HCT116 (cell line): ENCODE measurements at regions not wholly inside any gene's neighbourhood (a gene's known extent, or its start where the extent isn't known, plus 50 kb on each side); places are given as distances from the start of the nearest gene placed in this dataset.

Experiments
- ATAC-seq: fragments of 200-7000 bp; cut with Tn5 transposase; 2 replicates; pipeline ENCODE4 v1.9.1; 2020; ENCODE audit warnings: mild to moderate bottlenecking, moderate library complexity
- BruUV-seq: library from RNA; stranded (reverse); fragments of 400-500 nt; replicated peaks from 2 replicates; lab custom pipeline; 2021; lab: Mats Ljungman, UMichigan
- CTCF ChIA-PET: fragments of 300-600 bp; sonication (Branson Sonifier 250); formaldehyde crosslinking; loops from one replicate; lab custom pipeline; 2021; ENCODE audit warnings: antibody characterized with exemption; lab: Charles Lee
- POLR2A ChIA-PET: fragments of 300-600, 350-600 bp; sonication (Branson Sonifier 250); formaldehyde crosslinking; loops from one replicate; lab custom pipeline; 2021; ENCODE audit warnings: antibody characterized with exemption; lab: Charles Lee
- RAD21 ChIA-PET, 2 experiments: fragments of 300-600 bp; sonication (Branson Sonifier 250); formaldehyde crosslinking; loops; one replicate each; lab custom pipeline; 2023; ENCODE audit warnings: low total read pairs in 2 of 2; ENCODE audit not compliant: uncharacterized antibody in 2 of 2, unreplicated experiment in 2 of 2, low non-redundant PET in 1 of 2; lab: Charles Lee
- DNase-seq: peaks from one replicate; pipeline ENCODE4 v3.0.0-alpha.2; 2010; ENCODE audit warnings: low read depth, low spot score
- H2AFZ ChIP-seq: fragments of 200-600 bp; shearing (Covaris generic), sonication (generic); 2 replicates; pipeline ENCODE4 v1.6.1; 2017; ENCODE audit warnings: low read depth, mixed run types, mixed read lengths, antibody characterized with exemption, low read length; ENCODE audit not compliant: poor library complexity, severe bottlenecking
- H3K27ac ChIP-seq: 2 replicates; pipeline ENCODE4 v1.5.1; 2012; ENCODE audit warnings: low read depth, low read length
- H3K27me3 ChIP-seq: fragments of 200-600 bp; sonication (generic); 2 replicates; pipeline ENCODE4 v1.6.1; 2016; ENCODE audit warnings: mixed run types, low read length, mixed read lengths; ENCODE audit not compliant: insufficient read depth
- H3K36me3 ChIP-seq, 2 experiments: fragments of 200-500 bp in 1 of 2; fragments of 200-600 bp in 1 of 2; sonication (Bioruptor generic) in 1 of 2; sonication (generic) in 1 of 2; 2 replicates each; pipeline versions ENCODE4 v1.5.1 to v1.6.1; 2014 to 2016; ENCODE audit warnings: low read length in 2 of 2, inconsistent platforms in 1 of 2, mixed read lengths in 1 of 2, mixed run types in 1 of 2; ENCODE audit not compliant: insufficient read depth in 2 of 2, control insufficient read depth in 1 of 2
- H3K4me1 ChIP-seq, 2 experiments: fragments of 200-600 bp in 1 of 2; sonication (generic) in 1 of 2; 2 replicates each; pipeline versions ENCODE4 v1.5.1 to v1.6.1; 2012 to 2017; ENCODE audit warnings: low read length in 2 of 2, inconsistent platforms in 1 of 2, mild to moderate bottlenecking in 1 of 2, mixed read lengths in 1 of 2, mixed run types in 1 of 2, moderate library complexity in 1 of 2; ENCODE audit not compliant: insufficient read depth in 2 of 2, control insufficient read depth in 1 of 2
- H3K4me2 ChIP-seq: fragments of 200-600 bp; sonication (generic); 2 replicates; pipeline ENCODE4 v1.6.1; 2017; ENCODE audit warnings: mixed run types, low read length, mixed read lengths
- H3K4me3 ChIP-seq, 2 experiments: fragments of 200-600 bp in 1 of 2; sonication (generic) in 1 of 2; replicated peaks in 1 of 2; 2 replicates each; pipeline ENCODE4 v1.5.1; 2011 to 2016; ENCODE audit warnings: low read length in 2 of 2, control low read depth in 1 of 2, low read depth in 1 of 2, mild to moderate bottlenecking in 1 of 2, mixed read lengths in 1 of 2, mixed run types in 1 of 2
- H3K79me2 ChIP-seq: fragments of 200-600 bp; sonication (generic); 2 replicates; pipeline ENCODE4 v1.6.1; 2017; ENCODE audit warnings: mild to moderate bottlenecking, mixed run types, low read length, moderate library complexity, mixed read lengths; ENCODE audit not compliant: insufficient read depth
- H3K9ac ChIP-seq: fragments of 200-600 bp; sonication (generic); 2 replicates; pipeline ENCODE4 v1.6.1; 2016; ENCODE audit warnings: low read length, mixed read lengths
- H3K9me2 ChIP-seq: fragments of 200-600 bp; sonication (generic), shearing (Covaris generic); 2 replicates; pipeline ENCODE4 v1.6.1; 2017; ENCODE audit warnings: mixed run types, mild to moderate bottlenecking, moderate library complexity; ENCODE audit not compliant: insufficient read depth
- H3K9me3 ChIP-seq, 2 experiments: fragments of 200-500 bp in 1 of 2; fragments of 200-600 bp in 1 of 2; sonication (Bioruptor generic) in 1 of 2; sonication (generic) in 1 of 2; 2 replicates each; pipeline ENCODE4 v1.6.1; 2014 to 2017; ENCODE audit warnings: low read length in 2 of 2, mixed read lengths in 2 of 2, inconsistent platforms in 1 of 2, low read depth in 1 of 2, mild to moderate bottlenecking in 1 of 2, mixed run types in 1 of 2, moderate library complexity in 1 of 2; ENCODE audit not compliant: control insufficient read depth in 1 of 2, insufficient read depth in 1 of 2
- H4K20me1 ChIP-seq: fragments of 200-600 bp; sonication (generic), shearing (Covaris generic); 2 replicates; pipeline ENCODE4 v1.6.1; 2017; ENCODE audit warnings: mixed run types, mild to moderate bottlenecking, moderate library complexity; ENCODE audit not compliant: insufficient read depth
- CBX3 ChIP-seq: IDR thresholded peaks from 2 replicates; pipeline ENCODE4 v1.6.1; 2012; ENCODE audit warnings: low read depth
- CEBPB ChIP-seq: IDR thresholded peaks from 2 replicates; pipeline ENCODE4 v1.6.1; 2012; ENCODE audit warnings: low read depth
- CTCF ChIP-seq, 3 experiments: fragments of 200-600 bp in 1 of 3; sonication (generic) in 1 of 3; IDR thresholded peaks in 2 of 3; conservative IDR thresholded peaks in 1 of 3; 2 replicates each; pipeline ENCODE4 v1.5.1; 2012 to 2017; ENCODE audit warnings: low read depth in 2 of 3, low read length in 2 of 3, antibody characterized with exemption in 1 of 3, borderline replicate concordance in 1 of 3, control low read depth in 1 of 3, mild to moderate bottlenecking in 1 of 3, mixed read lengths in 1 of 3, mixed run types in 1 of 3, moderate library complexity in 1 of 3; ENCODE audit not compliant: insufficient read depth in 1 of 3
- EGR1 ChIP-seq: IDR thresholded peaks from 2 replicates; pipeline ENCODE4 v1.6.1; 2012; ENCODE audit warnings: low read depth
- ELF1 ChIP-seq: IDR thresholded peaks from 2 replicates; pipeline ENCODE4 v1.6.1; 2012; ENCODE audit warnings: low read depth, borderline replicate concordance
- EZH2 ChIP-seq: fragments of 200-600 bp; sonication (generic); IDR thresholded peaks from 2 replicates; pipeline ENCODE4 v1.6.1; 2017; ENCODE audit warnings: antibody characterized with exemption, mixed run types
- JUND ChIP-seq: IDR thresholded peaks from 2 replicates; pipeline ENCODE4 v1.6.1; 2012
- POLR2A ChIP-seq: IDR thresholded peaks from 2 replicates; pipeline ENCODE4 v1.7.0; 2011; ENCODE audit warnings: borderline replicate concordance; ENCODE audit not compliant: insufficient read depth, insufficient read length; ENCODE audit errors: extremely low read depth
- RAD21 ChIP-seq: IDR thresholded peaks from 2 replicates; pipeline ENCODE4 v1.6.1; 2012; ENCODE audit warnings: low read depth, mild to moderate bottlenecking
- SIN3A ChIP-seq: IDR thresholded peaks from 2 replicates; pipeline ENCODE4 v1.6.1; 2012; ENCODE audit warnings: low read depth
- SP1 ChIP-seq: IDR thresholded peaks from 2 replicates; pipeline ENCODE4 v1.6.1; 2012; ENCODE audit warnings: low read depth
- SRF ChIP-seq: IDR thresholded peaks from 2 replicates; pipeline ENCODE4 v1.6.1; 2012; ENCODE audit warnings: low read depth
- YY1 ChIP-seq: IDR thresholded peaks from 2 replicates; pipeline ENCODE4 v1.6.1; 2011; ENCODE audit warnings: low read length, low read depth, moderate library complexity, mild to moderate bottlenecking; ENCODE audit not compliant: insufficient replicate concordance; ENCODE audit errors: extremely low read depth
- ZBTB33 ChIP-seq: IDR thresholded peaks from 2 replicates; pipeline ENCODE4 v1.6.1; 2011; ENCODE audit warnings: mild to moderate bottlenecking, low read length, moderate library complexity; ENCODE audit not compliant: insufficient replicate concordance; ENCODE audit errors: extremely low read depth
- ZFX ChIP-seq: fragments of 450-650 bp; IDR thresholded peaks from 2 replicates; pipeline ENCODE4 v1.6.1; 2017
- ZNF274 ChIP-seq: fragments of 200-500 bp; sonication (Bioruptor generic); IDR thresholded peaks from 2 replicates; pipeline ENCODE4 v1.6.1; 2014; ENCODE audit warnings: mild to moderate bottlenecking, low read depth, low read length, inconsistent platforms
- intact Hi-C: fragments of 100-400 bp; cut with micrococcal nuclease; formaldehyde crosslinking; loops from 2 replicates; pipeline ENCODE4 v1.10.0; 2022

DNA sequence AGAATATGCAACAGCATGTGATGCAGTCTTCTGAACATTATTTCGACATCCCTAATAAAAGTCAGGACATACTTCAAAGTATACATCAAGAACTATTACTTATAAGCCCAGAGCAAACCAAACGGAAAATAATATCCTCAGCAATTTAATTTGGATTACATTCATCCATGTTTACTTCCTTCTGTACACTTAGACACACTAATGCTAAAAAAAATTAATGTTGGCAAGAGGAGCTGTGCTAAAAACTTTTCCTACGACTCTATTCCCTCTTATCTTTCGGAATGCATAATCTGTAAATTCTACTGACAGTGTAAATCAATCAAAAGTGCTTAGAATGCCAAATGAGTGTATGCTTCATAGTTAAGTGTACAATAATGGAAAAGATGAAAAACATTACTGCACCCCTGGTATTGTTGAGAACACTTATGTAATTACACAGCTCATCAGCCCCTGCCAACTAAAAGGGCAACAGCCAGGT, 301.2 kb upstream of the HSF2 start:
- RAD21 ChIA-PET = no interaction called here

DNA sequence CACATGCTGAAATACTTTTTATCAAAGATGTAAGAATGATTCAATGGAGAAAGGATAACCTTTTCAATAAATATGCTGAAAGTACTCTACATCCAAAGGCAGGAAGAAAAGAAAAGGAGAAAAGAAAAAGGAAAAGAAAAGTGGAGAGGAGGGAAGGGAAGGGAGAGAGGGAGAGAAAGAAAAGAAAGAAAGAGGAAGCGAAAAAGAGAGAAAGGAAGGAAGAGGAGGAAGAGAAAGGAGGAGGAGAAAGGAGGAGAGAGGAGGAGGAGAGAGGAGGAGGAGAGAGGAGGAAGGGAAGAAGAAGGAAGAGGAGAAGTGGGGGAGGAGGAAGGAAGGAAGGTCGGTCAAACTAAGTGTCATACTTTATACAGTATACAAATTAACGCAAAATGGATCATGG, 297.4 kb upstream of the HSF2 start:
- ATAC-seq (no peak), DNase-seq (no peak)
- no TSS peak for BruUV-seq
- no peaks in the 10 kb centered on the region for H3K9me2 ChIP-seq
- H3K4me1 ChIP-seq = no peaks in the 10 kb centered on the region
- no peak overlapping the region for H3K9ac ChIP-seq
- no peaks in the 10 kb centered on the region for H3K79me2 ChIP-seq
- H2AFZ ChIP-seq = no peak overlapping the region
- H3K36me3 ChIP-seq = no peaks in the 10 kb centered on the region
- H3K27ac ChIP-seq = no peak overlapping the region
- intact Hi-C loops = no loop called here
- H3K9me3 ChIP-seq = no peaks in the 10 kb centered on the region
- H4K20me1 ChIP-seq = no peaks in the 10 kb centered on the region
- H3K27me3 ChIP-seq = no peaks in the 10 kb centered on the region
- POLR2A ChIA-PET = no interaction called here
- no peak overlapping the region for H3K4me2 ChIP-seq
- TF ChIP-seq ZBTB33 (no peak), ZNF274 (no peak), SP1 (no peak), EGR1 (no peak), EZH2 (no peak), ELF1 (no peak), ZFX (no peak), RAD21 (no peak), SRF (no peak), YY1 (no peak), POLR2A (no peak), JUND (no peak), CTCF (IDR thresholded peaks at IDR 0.05 in 2 of 3, conservative IDR thresholded peaks at IDR 0.05 in 1 of 3; ENCODE audit: borderline replicate concordance in 1 of 3, insufficient read depth in 1 of 3, low read depth in 2 of 3, low read length in 2 of 3) (no peak), CEBPB (no peak), SIN3A (no peak), CBX3 (no peak)
- CTCF ChIA-PET = no interaction called here
- H3K4me3 ChIP-seq = no peak overlapping the region
- RAD21 ChIA-PET = no interaction called here

More for the DNA sequence above, 301.2 kb upstream of the HSF2 start:
- Histone ChIP-seq H3K4me3 (no peak overlapping the region), H3K9me2 (no peaks in the 10 kb centered on the region; the same call in 1 of the 2 replicates), H3K9me3 (no peaks in the 10 kb centered on the region), H3K27ac (no peak overlapping the region), H3K27me3 (no peaks in the 10 kb centered on the region), H2AFZ (peak overlapping the region; percentile 92), H3K4me2 (no peak overlapping the region), H3K4me1 (no peaks in the 10 kb centered on the region), H3K9ac (no peak overlapping the region), H3K79me2 (no peaks in the 10 kb centered on the region), H3K36me3 (no peaks in the 10 kb centered on the region), H4K20me1 (no peaks in the 10 kb centered on the region)
- intact Hi-C loops = no loop called here
- POLR2A ChIA-PET = no interaction called here
- BruUV-seq = no TSS peak
- TF ChIP-seq SP1 = no peak
- ATAC-seq = no peak
- DNase-seq = no peak
- CTCF ChIA-PET = no interaction called here
